CD8-positive, alpha-beta memory T cell (primary cell): ENCODE measurements at regions not wholly inside any gene's neighbourhood (a gene's known extent, or its start where the extent isn't known, plus 50 kb on each side); places are given as distances from the start of the nearest gene placed in this dataset.

ENCODE experiments used
- CTCF ChIA-PET: fragments of 350-600 bp; sonication (Branson Sonifier 250); formaldehyde crosslinking; loops from one replicate; lab custom pipeline; 2021; ENCODE audit warnings: antibody characterized with exemption; lab: Charles Lee
- POLR2A ChIA-PET: fragments of 350-600 bp; sonication (Branson Sonifier 250); formaldehyde crosslinking; loops from one replicate; lab custom pipeline; 2021; ENCODE audit warnings: antibody characterized with exemption; lab: Charles Lee
- DNase-seq, 5 donors: peaks; one replicate each; pipeline versions ENCODE4 v3.0.0 to v3.0.0-alpha.2; 2020 to 2022; ENCODE audit warnings: mixed read lengths in 1 of 5
- H3K27ac ChIP-seq: one replicate; pipeline ENCODE4 v1.7.0; 2013; ENCODE audit warnings: low read depth, mild to moderate bottlenecking, low read length, moderate library complexity
- H3K27me3 ChIP-seq: 2 replicates; pipeline ENCODE4 v1.7.0; 2013; ENCODE audit warnings: low read length, mild to moderate bottlenecking; ENCODE audit not compliant: insufficient read depth, poor library complexity, severe bottlenecking
- H3K36me3 ChIP-seq: 2 replicates; pipeline ENCODE4 v1.7.0; 2013; ENCODE audit warnings: mild to moderate bottlenecking, low read length, moderate library complexity; ENCODE audit not compliant: insufficient read depth
- H3K4me1 ChIP-seq: 2 replicates; pipeline ENCODE4 v1.7.0; 2013; ENCODE audit warnings: mild to moderate bottlenecking, low read length, moderate library complexity; ENCODE audit not compliant: insufficient read depth
- H3K4me3 ChIP-seq: 2 replicates; pipeline ENCODE4 v1.7.0; 2013; ENCODE audit warnings: mild to moderate bottlenecking, low read length
- H3K9me3 ChIP-seq: 2 replicates; pipeline ENCODE4 v1.7.0; 2013; ENCODE audit warnings: mild to moderate bottlenecking, low read length
- H3K27ac Mint-ChIP-seq, 8 donors: one replicate each; pipeline ENCODE4 v1.8.0; 2020 to 2021; ENCODE audit warnings: mixed read lengths in 8 of 8, mild to moderate bottlenecking in 6 of 8, inconsistent platforms in 3 of 8, moderate library complexity in 3 of 8
- H3K27me3 Mint-ChIP-seq, 2 donors: one replicate each; pipeline ENCODE4 v1.8.0; 2020 to 2021; ENCODE audit warnings: mixed read lengths in 2 of 2, mild to moderate bottlenecking in 1 of 2, moderate library complexity in 1 of 2
- H3K36me3 Mint-ChIP-seq, 3 donors: one replicate each; pipeline ENCODE4 v1.8.0; 2020 to 2021; ENCODE audit warnings: mixed read lengths in 3 of 3, inconsistent platforms in 1 of 3, mild to moderate bottlenecking in 1 of 3
- H3K4me1 Mint-ChIP-seq, 3 donors: one replicate each; pipeline ENCODE4 v1.8.0; 2020 to 2021; ENCODE audit warnings: mixed read lengths in 3 of 3, inconsistent platforms in 1 of 3, mild to moderate bottlenecking in 1 of 3
- H3K4me3 Mint-ChIP-seq, 7 donors: one replicate each; pipeline ENCODE4 v1.8.0; 2020 to 2021; ENCODE audit warnings: mixed read lengths in 7 of 7, mild to moderate bottlenecking in 6 of 7, moderate library complexity in 4 of 7, inconsistent platforms in 2 of 7
- H3K9me3 Mint-ChIP-seq, 5 donors: one replicate each; pipeline ENCODE4 v1.8.0; 2020 to 2022; ENCODE audit warnings: mixed read lengths in 5 of 5, mild to moderate bottlenecking in 3 of 5, moderate library complexity in 2 of 5, inconsistent platforms in 1 of 5

GRCh38 chr7:45235905-45236304, 78.3 kb downstream of the RAMP3 start:
- Histone ChIP-seq H3K36me3 (no peaks in the 10 kb centered on the region), H3K4me1 (no peaks in the 10 kb centered on the region), H3K27me3 (no peaks in the 10 kb centered on the region), H3K4me3 (no peak overlapping the region), H3K9me3 (no peaks in the 10 kb centered on the region), H3K27ac (no peak overlapping the region)
- Mint-ChIP-seq H3K36me3 (no peaks in the 10 kb centered on the region), H3K9me3 (no peaks in the 10 kb centered on the region), H3K4me3 (no peak overlapping the region), H3K27me3 (peaks cover 18 to 58% of the 10 kb centered on the region in 2 donors), H3K27ac (no peak overlapping the region), H3K4me1 (no peaks in the 10 kb centered on the region)
- no peak for DNase-seq
- POLR2A ChIA-PET: no interaction called here
- CTCF ChIA-PET: no interaction called here

- ChIA-PET CTCF (no interaction called here), POLR2A (no interaction called here)
- no peaks in the 10 kb centered on the region for H3K36me3 ChIP-seq
- H3K4me3 ChIP-seq: no peak overlapping the region
- peaks cover 22 to 65% of the 10 kb centered on the region in 2 donors for H3K27me3 Mint-ChIP-seq
- H3K9me3 Mint-ChIP-seq: no peaks in the 10 kb centered on the region
- no peaks in the 10 kb centered on the region for H3K27me3 ChIP-seq
- no peak for DNase-seq
- H3K4me3 Mint-ChIP-seq: no peak overlapping the region
- H3K4me1 ChIP-seq: no peaks in the 10 kb centered on the region
- H3K4me1 Mint-ChIP-seq: no peaks in the 10 kb centered on the region
- no peak overlapping the region for H3K27ac ChIP-seq
- no peak overlapping the region for H3K27ac Mint-ChIP-seq
- no peaks in the 10 kb centered on the region for H3K36me3 Mint-ChIP-seq
- H3K9me3 ChIP-seq: no peaks in the 10 kb centered on the region
Measured at GRCh38 chr7:45236666-45237065, 79.1 kb downstream of the RAMP3 start.

- Histone ChIP-seq H3K27me3 (no peaks in the 10 kb centered on the region), H3K4me1 (no peaks in the 10 kb centered on the region), H3K36me3 (no peaks in the 10 kb centered on the region), H3K4me3 (no peak overlapping the region), H3K9me3 (no peaks in the 10 kb centered on the region), H3K27ac (no peak overlapping the region)
- Mint-ChIP-seq H3K27me3 (peaks cover 22 to 60% of the 10 kb centered on the region in 2 donors), H3K36me3 (no peaks in the 10 kb centered on the region), H3K9me3 (no peaks in the 10 kb centered on the region), H3K27ac (no peak overlapping the region), H3K4me1 (no peaks in the 10 kb centered on the region), H3K4me3 (no peak overlapping the region)
- POLR2A ChIA-PET: no interaction called here
- CTCF ChIA-PET: interaction anchor here (1.0 kb wide), 1 partner anchor 23 kb away, joined by 3 read pairs; no protein-coding TSS in a partner anchor
- DNase-seq: no peak
Measured at GRCh38 chr7:45237788-45238461, 80.3 kb downstream of the RAMP3 start.

- Mint-ChIP-seq H3K36me3 (no peaks in the 10 kb centered on the region), H3K27me3 (peaks cover 24 to 60% of the 10 kb centered on the region in 2 donors), H3K4me3 (no peak overlapping the region), H3K9me3 (no peaks in the 10 kb centered on the region), H3K27ac (no peak overlapping the region), H3K4me1 (no peaks in the 10 kb centered on the region)
- Histone ChIP-seq H3K4me3 (no peak overlapping the region), H3K4me1 (no peaks in the 10 kb centered on the region), H3K36me3 (no peaks in the 10 kb centered on the region), H3K9me3 (no peaks in the 10 kb centered on the region), H3K27me3 (no peaks in the 10 kb centered on the region), H3K27ac (no peak overlapping the region)
- ChIA-PET CTCF (no interaction called here), POLR2A (no interaction called here)
- DNase-seq: no peak
Measured at GRCh38 chr7:45238806-45239205, 81.2 kb downstream of the RAMP3 start.

- Mint-ChIP-seq H3K27me3 (peaks cover 24 to 58% of the 10 kb centered on the region in 2 donors), H3K9me3 (no peaks in the 10 kb centered on the region), H3K4me3 (no peak overlapping the region), H3K27ac (no peak overlapping the region), H3K36me3 (no peaks in the 10 kb centered on the region), H3K4me1 (no peaks in the 10 kb centered on the region)
- no peak for DNase-seq
- ChIA-PET POLR2A (no interaction called here), CTCF (no interaction called here)
- H3K27me3 ChIP-seq: no peaks in the 10 kb centered on the region
- no peak overlapping the region for H3K27ac ChIP-seq
- no peaks in the 10 kb centered on the region for H3K36me3 ChIP-seq
- no peaks in the 10 kb centered on the region for H3K9me3 ChIP-seq
- H3K4me1 ChIP-seq: no peaks in the 10 kb centered on the region
- no peak overlapping the region for H3K4me3 ChIP-seq
Measured at GRCh38 chr7:45239486-45239885, 81.9 kb downstream of the RAMP3 start.

GRCh38 chr7:45240273-45240771, 82.7 kb downstream of the RAMP3 start:
- POLR2A ChIA-PET: no interaction called here
- no peak for DNase-seq
- no peak overlapping the region for H3K27ac Mint-ChIP-seq
- peaks cover 24 to 57% of the 10 kb centered on the region in 2 donors for H3K27me3 Mint-ChIP-seq
- CTCF ChIA-PET: no interaction called here
- no peaks in the 10 kb centered on the region for H3K36me3 ChIP-seq
- no peaks in the 10 kb centered on the region for H3K4me1 Mint-ChIP-seq
- no peaks in the 10 kb centered on the region for H3K9me3 ChIP-seq
- H3K4me1 ChIP-seq: no peaks in the 10 kb centered on the region
- H3K27ac ChIP-seq: no peak overlapping the region
- no peak overlapping the region for H3K4me3 Mint-ChIP-seq
- no peaks in the 10 kb centered on the region for H3K9me3 Mint-ChIP-seq
- no peaks in the 10 kb centered on the region for H3K36me3 Mint-ChIP-seq
- no peak overlapping the region for H3K4me3 ChIP-seq
- no peaks in the 10 kb centered on the region for H3K27me3 ChIP-seq

- Histone ChIP-seq H3K36me3 (no peaks in the 10 kb centered on the region), H3K27me3 (no peaks in the 10 kb centered on the region), H3K4me3 (no peak overlapping the region), H3K4me1 (no peaks in the 10 kb centered on the region), H3K9me3 (no peaks in the 10 kb centered on the region), H3K27ac (no peak overlapping the region)
- Mint-ChIP-seq H3K27me3 (peaks cover 25 to 59% of the 10 kb centered on the region in 2 donors), H3K36me3 (no peaks in the 10 kb centered on the region), H3K27ac (no peak overlapping the region), H3K9me3 (no peaks in the 10 kb centered on the region), H3K4me1 (no peaks in the 10 kb centered on the region), H3K4me3 (no peak overlapping the region)
- POLR2A ChIA-PET: no interaction called here
- CTCF ChIA-PET: no interaction called here
- no peak for DNase-seq
Measured at GRCh38 chr7:45240926-45241325, 83.3 kb downstream of the RAMP3 start.

GRCh38 chr7:45241339-45242109, 83.9 kb downstream of the RAMP3 start:
- Histone ChIP-seq H3K27ac (no peak overlapping the region), H3K36me3 (no peaks in the 10 kb centered on the region), H3K9me3 (no peaks in the 10 kb centered on the region), H3K27me3 (no peaks in the 10 kb centered on the region), H3K4me1 (no peaks in the 10 kb centered on the region), H3K4me3 (no peak overlapping the region)
- Mint-ChIP-seq H3K36me3 (no peaks in the 10 kb centered on the region), H3K27ac (no peak overlapping the region), H3K4me1 (no peaks in the 10 kb centered on the region), H3K4me3 (no peak overlapping the region), H3K27me3 (peaks cover 30 to 59% of the 10 kb centered on the region in 2 donors), H3K9me3 (no peaks in the 10 kb centered on the region)
- ChIA-PET POLR2A (no interaction called here), CTCF (no interaction called here)
- DNase-seq: no peak
